ENCODE measurements at regions not wholly inside any gene's neighbourhood (a gene's known extent, or its start where the extent isn't known, plus 50 kb on each side); places are given as distances from the start of the nearest gene placed in this dataset.

DNA sequence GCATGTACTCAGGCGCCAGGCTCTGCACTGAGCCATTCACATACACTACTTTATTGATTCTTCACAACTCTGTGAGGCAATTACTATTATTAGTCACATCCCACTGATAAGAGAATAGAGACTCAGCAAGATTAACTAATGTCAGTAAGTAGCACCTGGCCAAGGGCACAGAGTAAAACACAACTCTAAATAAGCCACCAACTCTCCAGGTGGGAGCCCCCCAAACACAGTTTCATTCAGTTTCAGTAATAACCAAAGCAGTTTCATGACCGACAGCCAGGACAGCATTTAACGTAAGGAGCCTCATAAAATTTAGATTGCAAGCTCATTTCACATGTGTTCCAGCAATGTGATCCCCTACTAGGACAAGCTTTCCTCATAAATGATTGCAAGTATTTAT lies 323.1 kb upstream of the CCDC196 start:
- H3K27me3 ChIP-seq = no peaks in the 10 kb centered on the region
- H3K4me3 ChIP-seq (replicated peaks in 1 of 3) = no peak overlapping the region
- H3K9me3 ChIP-seq = no peaks in the 10 kb centered on the region
- H3K4me1 ChIP-seq = no peaks in the 10 kb centered on the region
- TF ChIP-seq, protein P1, sequence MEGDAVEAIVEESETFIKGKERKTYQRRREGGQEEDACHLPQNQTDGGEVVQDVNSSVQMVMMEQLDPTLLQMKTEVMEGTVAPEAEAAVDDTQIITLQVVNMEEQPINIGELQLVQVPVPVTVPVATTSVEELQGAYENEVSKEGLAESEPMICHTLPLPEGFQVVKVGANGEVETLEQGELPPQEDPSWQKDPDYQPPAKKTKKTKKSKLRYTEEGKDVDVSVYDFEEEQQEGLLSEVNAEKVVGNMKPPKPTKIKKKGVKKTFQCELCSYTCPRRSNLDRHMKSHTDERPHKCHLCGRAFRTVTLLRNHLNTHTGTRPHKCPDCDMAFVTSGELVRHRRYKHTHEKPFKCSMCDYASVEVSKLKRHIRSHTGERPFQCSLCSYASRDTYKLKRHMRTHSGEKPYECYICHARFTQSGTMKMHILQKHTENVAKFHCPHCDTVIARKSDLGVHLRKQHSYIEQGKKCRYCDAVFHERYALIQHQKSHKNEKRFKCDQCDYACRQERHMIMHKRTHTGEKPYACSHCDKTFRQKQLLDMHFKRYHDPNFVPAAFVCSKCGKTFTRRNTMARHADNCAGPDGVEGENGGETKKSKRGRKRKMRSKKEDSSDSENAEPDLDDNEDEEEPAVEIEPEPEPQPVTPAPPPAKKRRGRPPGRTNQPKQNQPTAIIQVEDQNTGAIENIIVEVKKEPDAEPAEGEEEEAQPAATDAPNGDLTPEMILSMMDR (IDR thresholded peaks at IDR 0.05) = no peak
- TF ChIP-seq POLR2A (IDR thresholded peaks at IDR 0.05) = no peak
- H3K27ac ChIP-seq = no peak overlapping the region
- no peaks in the 10 kb centered on the region for H3K36me3 ChIP-seq
- WGBS, 2 donors = 91 to 94% methylated on average over 3 of the region's 3 CpGs
- intact Hi-C loops (cut with DNase I) = no loop called here
- DNase-seq = no peak

DNA sequence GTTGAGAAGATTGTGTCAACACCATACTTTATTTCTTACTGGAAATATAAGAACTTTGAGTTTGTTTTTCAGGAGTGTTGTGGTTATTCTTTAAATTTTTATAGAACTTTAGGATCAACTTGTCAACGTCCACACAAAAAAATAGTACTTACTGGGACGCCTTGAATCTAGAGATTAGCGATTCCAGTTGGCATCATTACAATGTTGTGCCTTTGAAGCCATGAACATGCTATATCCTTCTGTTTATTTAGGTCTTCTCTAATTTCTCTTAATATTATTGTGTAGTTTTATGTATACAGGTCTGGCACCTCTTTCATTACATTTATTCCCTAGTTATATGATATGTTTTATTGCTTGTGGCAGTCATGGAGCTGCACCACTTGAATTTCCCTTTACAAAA lies 320.8 kb upstream of the CCDC196 start:
- no peak for TF ChIP-seq POLR2A (IDR thresholded peaks at IDR 0.05)
- TF ChIP-seq, protein P1 (IDR thresholded peaks at IDR 0.05) = no peak
- WGBS, 2 donors = 89 to 93% methylated on average over 3 of the region's 3 CpGs
- H3K4me1 ChIP-seq = no peaks in the 10 kb centered on the region
- intact Hi-C loops (cut with DNase I) = no loop called here
- H3K4me3 ChIP-seq (replicated peaks in 1 of 3) = no peak overlapping the region
- H3K9me3 ChIP-seq = no peaks in the 10 kb centered on the region
- H3K27me3 ChIP-seq = no peaks in the 10 kb centered on the region
- H3K27ac ChIP-seq = no peak overlapping the region
- H3K36me3 ChIP-seq = no peaks in the 10 kb centered on the region
- DNase-seq = no peak

DNA sequence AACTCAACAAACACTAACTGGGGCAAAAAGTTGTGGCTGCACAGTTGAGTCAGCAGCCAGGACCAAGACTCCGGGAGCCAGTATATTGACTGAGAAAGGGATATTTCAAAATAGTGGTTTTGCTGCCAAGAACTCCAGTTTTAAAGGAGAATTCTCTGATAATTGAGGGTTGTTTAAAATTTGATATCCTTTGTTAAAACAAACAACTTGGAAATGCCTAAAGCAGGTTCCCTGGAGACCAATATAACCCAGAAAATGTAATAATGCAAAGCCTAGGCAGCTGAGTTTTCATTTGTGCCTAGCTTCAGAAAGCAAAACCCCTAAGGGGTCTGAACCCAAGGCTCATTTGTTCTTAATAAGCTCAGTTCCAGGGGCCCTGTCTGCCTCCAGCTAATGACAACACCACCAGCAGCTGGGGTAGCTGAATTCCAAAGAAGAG lies 311.7 kb upstream of the CCDC196 start:
- TF ChIP-seq, protein P1 (IDR thresholded peaks at IDR 0.05) = no peak
- TF ChIP-seq POLR2A (IDR thresholded peaks at IDR 0.05) = no peak
- no peaks in the 10 kb centered on the region for H3K27me3 ChIP-seq
- H3K4me3 ChIP-seq (replicated peaks in 1 of 3) = no peak overlapping the region
- no peaks in the 10 kb centered on the region for H3K9me3 ChIP-seq
- 59 to 62% methylated on average over 1 of the region's 1 CpG for WGBS, 2 donors
- H3K27ac ChIP-seq = no peak overlapping the region
- no peaks in the 10 kb centered on the region for H3K36me3 ChIP-seq
- intact Hi-C loops (cut with DNase I) = no loop called here
- DNase-seq = no peak
- H3K4me1 ChIP-seq = no peaks in the 10 kb centered on the region

DNA sequence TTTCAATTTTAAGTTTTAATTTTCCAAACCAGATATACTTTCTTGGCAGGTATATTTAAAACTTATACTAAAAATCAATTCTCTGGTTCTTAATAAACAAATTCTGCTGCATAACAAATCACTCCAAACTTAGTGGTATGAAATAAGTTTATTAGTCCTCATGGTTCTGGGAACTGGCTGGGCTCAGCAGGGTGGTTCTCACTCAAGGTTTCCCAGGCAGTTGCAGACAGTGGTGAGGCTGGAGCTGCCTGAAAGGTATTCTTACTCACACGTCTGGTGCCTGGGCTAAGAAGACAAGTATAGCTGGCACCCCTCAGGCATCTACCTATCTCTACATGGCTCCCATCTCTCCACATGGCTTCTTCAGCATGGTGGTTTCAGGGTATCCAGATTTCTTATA lies 308.2 kb upstream of the CCDC196 start:
- no peak for DNase-seq
- WGBS, 2 donors = 84 to 86% methylated on average over 1 of the region's 1 CpG
- Histone ChIP-seq H3K27me3 (no peaks in the 10 kb centered on the region), H3K27ac (no peak overlapping the region), H3K4me3 (replicated peaks in 1 of 3) (no peak overlapping the region), H3K36me3 (no peaks in the 10 kb centered on the region), H3K4me1 (no peaks in the 10 kb centered on the region), H3K9me3 (no peaks in the 10 kb centered on the region)
- intact Hi-C loops (cut with DNase I) = no loop called here
- TF ChIP-seq, protein P1 (IDR thresholded peaks at IDR 0.05) = no peak
- TF ChIP-seq POLR2A (IDR thresholded peaks at IDR 0.05) = no peak

DNA sequence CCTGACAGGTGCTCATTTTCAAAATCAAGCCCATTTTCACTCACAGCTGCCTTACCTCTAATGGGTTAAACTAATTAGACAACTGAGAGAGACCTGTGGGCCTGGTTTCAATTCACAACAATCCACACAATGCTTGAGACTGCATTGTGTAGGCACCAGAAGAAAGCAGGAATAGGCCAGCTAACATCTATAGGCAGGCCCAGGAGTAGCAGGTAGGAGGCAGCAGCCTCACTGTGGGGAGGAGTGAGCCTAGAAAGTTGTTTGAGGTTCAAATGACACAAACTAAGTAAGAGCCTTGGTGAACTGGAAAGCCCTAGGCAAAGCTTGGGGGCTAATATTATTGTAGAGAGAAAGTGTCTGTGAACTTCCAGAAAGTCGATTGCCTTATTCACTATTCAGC lies 289.5 kb upstream of the CCDC196 start:
- DNase-seq = no peak
- no peaks in the 10 kb centered on the region for H3K4me1 ChIP-seq
- no peak for TF ChIP-seq POLR2A (IDR thresholded peaks at IDR 0.05)
- TF ChIP-seq, protein P1 (IDR thresholded peaks at IDR 0.05) = no peak
- intact Hi-C loops (cut with DNase I) = no loop called here
- H3K4me3 ChIP-seq (replicated peaks in 1 of 3) = no peak overlapping the region
- 28 to 29% methylated on average over 1 of the region's 1 CpG for WGBS, 2 donors
- no peaks in the 10 kb centered on the region for H3K9me3 ChIP-seq
- H3K27me3 ChIP-seq = no peaks in the 10 kb centered on the region
- no peaks in the 10 kb centered on the region for H3K36me3 ChIP-seq
- no peak overlapping the region for H3K27ac ChIP-seq

Data from thyroid gland (tissue), 4 donors.